ENCODE measurements at regions not wholly inside any gene's neighbourhood (a gene's known extent, or its start where the extent isn't known, plus 50 kb on each side); places are given as distances from the start of the nearest gene placed in this dataset.

DNA sequence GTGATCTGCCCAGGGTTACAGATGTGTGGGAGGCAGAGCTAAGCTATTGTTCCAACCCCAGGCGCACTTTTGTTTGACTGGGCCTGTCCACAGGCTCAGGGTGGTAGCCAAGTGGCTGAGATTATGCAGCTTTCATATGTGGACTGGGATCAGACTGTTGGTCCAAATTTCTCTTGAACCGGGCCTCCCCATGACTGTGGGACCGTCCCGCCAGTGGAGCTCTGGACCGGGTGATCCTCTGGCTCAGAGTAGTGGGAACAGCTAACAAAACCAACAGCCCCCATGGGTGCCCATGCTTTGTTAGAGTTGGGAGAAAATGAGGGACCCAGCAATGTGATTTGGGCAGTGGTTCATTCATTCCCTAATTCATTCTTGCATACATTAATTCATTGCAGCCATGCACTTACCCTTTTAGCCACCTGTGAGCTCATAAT is 86.8 kb upstream of the HS6ST1 start:
- TF ChIP-seq, protein P1, sequence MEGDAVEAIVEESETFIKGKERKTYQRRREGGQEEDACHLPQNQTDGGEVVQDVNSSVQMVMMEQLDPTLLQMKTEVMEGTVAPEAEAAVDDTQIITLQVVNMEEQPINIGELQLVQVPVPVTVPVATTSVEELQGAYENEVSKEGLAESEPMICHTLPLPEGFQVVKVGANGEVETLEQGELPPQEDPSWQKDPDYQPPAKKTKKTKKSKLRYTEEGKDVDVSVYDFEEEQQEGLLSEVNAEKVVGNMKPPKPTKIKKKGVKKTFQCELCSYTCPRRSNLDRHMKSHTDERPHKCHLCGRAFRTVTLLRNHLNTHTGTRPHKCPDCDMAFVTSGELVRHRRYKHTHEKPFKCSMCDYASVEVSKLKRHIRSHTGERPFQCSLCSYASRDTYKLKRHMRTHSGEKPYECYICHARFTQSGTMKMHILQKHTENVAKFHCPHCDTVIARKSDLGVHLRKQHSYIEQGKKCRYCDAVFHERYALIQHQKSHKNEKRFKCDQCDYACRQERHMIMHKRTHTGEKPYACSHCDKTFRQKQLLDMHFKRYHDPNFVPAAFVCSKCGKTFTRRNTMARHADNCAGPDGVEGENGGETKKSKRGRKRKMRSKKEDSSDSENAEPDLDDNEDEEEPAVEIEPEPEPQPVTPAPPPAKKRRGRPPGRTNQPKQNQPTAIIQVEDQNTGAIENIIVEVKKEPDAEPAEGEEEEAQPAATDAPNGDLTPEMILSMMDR (conservative IDR thresholded peaks at IDR 0.05): no peak
- H3K27ac ChIP-seq: no peak overlapping the region

- H3K27ac ChIP-seq: no peak overlapping the region
- TF ChIP-seq, protein P1 (conservative IDR thresholded peaks at IDR 0.05): no peak
These were observed 87.4 kb upstream of the HS6ST1 start for GRCh38 chr2:128405981-128406613.

GRCh38 chr2:128406736-128407554 is 88.3 kb upstream of the HS6ST1 start:
- TF ChIP-seq, protein P1 (conservative IDR thresholded peaks at IDR 0.05): no peak
- no peak overlapping the region for H3K27ac ChIP-seq

DNA sequence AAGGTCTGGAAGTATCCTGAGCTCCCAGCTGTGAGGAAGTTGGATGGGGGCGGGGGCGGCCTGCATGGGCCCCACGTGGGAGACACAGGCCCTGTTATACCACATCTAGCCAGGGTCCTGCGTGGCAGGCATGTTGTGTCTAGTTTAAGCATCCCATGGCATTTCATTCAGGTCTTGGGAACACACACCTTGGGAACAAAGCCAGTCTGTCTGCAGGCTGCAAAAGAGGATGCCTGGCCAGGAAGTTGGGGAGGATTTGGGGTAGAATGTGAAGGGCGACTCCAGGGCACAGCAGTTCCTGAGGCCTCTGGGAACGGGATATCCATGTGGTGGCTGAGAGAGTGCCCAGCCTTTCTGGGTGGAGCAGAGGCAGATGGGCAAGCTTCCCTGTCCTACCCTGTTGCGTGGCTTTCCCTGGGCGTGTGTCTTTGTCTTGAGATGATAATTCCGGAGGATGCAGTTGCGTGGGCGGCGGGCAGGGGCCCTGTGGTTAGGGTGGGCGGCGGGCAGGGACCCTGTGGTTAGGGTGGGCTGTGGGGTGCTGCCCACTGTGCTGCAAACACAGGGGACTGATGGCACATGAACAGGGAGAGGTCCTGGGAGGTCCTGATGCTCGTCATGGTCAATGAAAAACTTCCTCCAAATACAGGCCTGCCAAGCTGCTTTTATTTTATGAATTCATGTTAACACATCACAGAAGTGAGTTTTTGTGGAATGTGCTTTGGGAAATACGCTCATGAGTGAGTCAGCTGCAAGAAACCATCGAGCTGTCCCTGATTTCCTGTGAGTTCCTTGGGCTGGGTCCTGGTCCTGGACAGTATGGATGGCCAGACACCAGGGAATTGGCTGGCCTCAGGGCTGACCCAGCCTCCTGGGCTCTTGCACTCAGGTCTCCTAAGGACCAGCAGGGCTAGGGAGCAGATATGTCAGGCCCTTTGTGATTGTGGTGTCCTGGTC is 90.0 kb upstream of the HS6ST1 start:
- H3K27ac ChIP-seq: no peak overlapping the region
- TF ChIP-seq, protein P1 (conservative IDR thresholded peaks at IDR 0.05): no peak

DNA sequence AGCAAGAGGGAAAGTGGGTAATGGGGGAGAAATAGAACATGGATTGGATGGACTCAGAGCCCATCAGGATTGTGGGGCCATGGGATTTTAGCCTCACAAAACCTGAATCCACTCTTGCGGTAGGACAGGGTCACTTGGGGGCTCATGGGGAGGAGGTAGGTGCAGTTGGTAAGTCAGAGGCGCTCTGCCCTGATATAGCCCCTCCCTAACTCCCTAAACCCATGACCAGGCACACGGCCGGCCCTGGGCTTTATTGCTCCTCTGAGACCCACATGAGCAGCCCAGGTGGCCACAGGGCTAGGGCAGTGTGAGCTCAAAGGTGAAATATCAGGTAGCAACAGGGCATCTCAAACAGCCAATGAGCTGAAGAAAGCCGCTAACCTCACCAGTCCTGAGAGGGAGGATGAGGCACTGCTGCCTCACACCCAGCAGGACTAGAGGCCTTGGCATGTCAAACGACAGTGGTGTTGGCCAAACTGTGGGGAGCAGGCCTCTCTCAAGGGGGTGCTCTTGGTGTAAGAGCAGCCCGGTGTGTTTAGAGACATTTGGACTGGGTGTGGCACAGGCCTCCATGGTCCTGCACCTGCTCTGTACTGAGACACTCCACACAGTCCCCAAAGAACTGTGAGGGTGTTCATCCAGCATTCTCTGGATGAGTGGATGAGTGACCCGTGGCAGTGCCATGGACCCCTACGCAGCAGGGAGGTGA is 90.8 kb upstream of the HS6ST1 start:
- H3K27ac ChIP-seq: no peak overlapping the region
- TF ChIP-seq, protein P1 (conservative IDR thresholded peaks at IDR 0.05): no peak

GRCh38 chr2:128410035-128410757 is 91.5 kb upstream of the HS6ST1 start:
- TF ChIP-seq, protein P1 (conservative IDR thresholded peaks at IDR 0.05): no peak
- H3K27ac ChIP-seq: no peak overlapping the region

All from VCaP (cell line).